GM12892 (cell line): ENCODE measurements at regions not wholly inside any gene's neighbourhood (a gene's known extent, or its start where the extent isn't known, plus 50 kb on each side); places are given as distances from the start of the nearest gene placed in this dataset.

Experiments used
- POLR2A ChIP-seq: IDR thresholded peaks from 2 replicates; pipeline ENCODE4 v1.6.1; 2011; ENCODE audit warnings: low read depth, low read length, control low read depth
- POLR2AphosphoS5 ChIP-seq: IDR thresholded peaks from 2 replicates; pipeline ENCODE4 v1.6.1; 2011; ENCODE audit warnings: low read depth, low read length, control low read depth
- TAF1 ChIP-seq: IDR thresholded peaks from 2 replicates; pipeline ENCODE4 v1.6.1; 2011; ENCODE audit warnings: low read depth, mild to moderate bottlenecking, control low read depth, low read length, borderline replicate concordance

- TF ChIP-seq POLR2AphosphoS5: no peak
- TF ChIP-seq TAF1: no peak
- no peak for TF ChIP-seq POLR2A
These were observed 140.3 kb upstream of the IER5L start for GRCh38 chr9:129318121-129319075.
